Tibial artery (tissue), 4 donors: ENCODE measurements at regions not wholly inside any gene's neighbourhood (a gene's known extent, or its start where the extent isn't known, plus 50 kb on each side); places are given as distances from the start of the nearest gene placed in this dataset.

Source experiments
- DNase-seq, 2 donors: peaks; one replicate each; pipeline ENCODE4 v3.0.0-alpha.2; 2019
- H3K27ac ChIP-seq, 2 donors: fragments of 200-600 bp; sonication (generic) in 1 of 2; 1 replicate in 1 of 2; 2 replicates in 1 of 2; pipeline ENCODE4 v1.5.1; 2018 to 2019; ENCODE audit warnings: mild to moderate bottlenecking in 1 of 2
- H3K27me3 ChIP-seq, 2 donors: fragments of 200-600 bp; sonication (generic) in 1 of 2; one replicate each; pipeline versions ENCODE4 v1.5.1 to v1.6.0; 2016 to 2019
- H3K36me3 ChIP-seq, 3 donors: fragments of 200-600 bp; sonication (generic) in 2 of 3; one replicate each; pipeline ENCODE4 v1.5.1; 2016 to 2019; ENCODE audit warnings: mild to moderate bottlenecking in 2 of 3
- H3K4me1 ChIP-seq, 4 donors: fragments of 200-600 bp; sonication (generic) in 2 of 4; 1 replicate in 3 of 4; 2 replicates in 1 of 4; pipeline ENCODE4 v1.5.1; 2016 to 2019
- H3K4me3 ChIP-seq, 2 donors: fragments of 200-600 bp; sonication (generic) in 1 of 2; 1 replicate in 1 of 2; 2 replicates in 1 of 2; pipeline ENCODE4 v1.5.1; 2018 to 2019; ENCODE audit warnings: mild to moderate bottlenecking in 2 of 2
- H3K9me3 ChIP-seq, 3 donors: fragments of 200-600 bp; sonication (generic) in 1 of 3; one replicate each; pipeline ENCODE4 v1.5.1; 2016 to 2019
- CTCF ChIP-seq, 2 experiments: fragments of 200-600 bp in 1 of 2; fragments of 450-650 bp in 1 of 2; IDR thresholded peaks; one replicate each; pipeline ENCODE4 v1.5.1; 2017 to 2019; ENCODE audit warnings: antibody characterized with exemption in 2 of 2, mild to moderate bottlenecking in 1 of 2, moderate library complexity in 1 of 2
- intact Hi-C: fragments of 100-400 bp; cut with DNase I; formaldehyde crosslinking; loops from one replicate; pipeline ENCODE4 v1.15.0; 2023; ENCODE audit warnings: low total_unique reads

- H3K36me3 ChIP-seq: no peaks in the 10 kb centered on the region
- H3K4me1 ChIP-seq: no peaks in the 10 kb centered on the region
- TF ChIP-seq CTCF (IDR thresholded peaks at IDR 0.05): no peak
- H3K4me3 ChIP-seq: no peak overlapping the region
- no peak for DNase-seq
- H3K9me3 ChIP-seq: no peaks in the 10 kb centered on the region
- H3K27ac ChIP-seq: no peak overlapping the region
- H3K27me3 ChIP-seq: no peaks in the 10 kb centered on the region
- intact Hi-C loops: no loop called here
Observed at GRCh38 chr4:85062466-85062865, 96.0 kb upstream of the WDFY3 start.

- H3K4me3 ChIP-seq: no peak overlapping the region
- H3K9me3 ChIP-seq: no peaks in the 10 kb centered on the region
- no peak overlapping the region for H3K27ac ChIP-seq
- intact Hi-C loops: no loop called here
- TF ChIP-seq CTCF (IDR thresholded peaks at IDR 0.05): no peak
- H3K36me3 ChIP-seq: no peaks in the 10 kb centered on the region
- no peak for DNase-seq
- H3K4me1 ChIP-seq: no peaks in the 10 kb centered on the region
- no peaks in the 10 kb centered on the region for H3K27me3 ChIP-seq
Observed at GRCh38 chr4:85067342-85067741, 100.9 kb upstream of the WDFY3 start.

GRCh38 chr4:85078016-85078415 is 111.5 kb upstream of the WDFY3 start:
- no peaks in the 10 kb centered on the region for H3K4me1 ChIP-seq
- no peaks in the 10 kb centered on the region for H3K36me3 ChIP-seq
- TF ChIP-seq CTCF (IDR thresholded peaks at IDR 0.05): no peak
- intact Hi-C loops: no loop called here
- DNase-seq: no peak
- no peaks in the 10 kb centered on the region for H3K9me3 ChIP-seq
- no peaks in the 10 kb centered on the region for H3K27me3 ChIP-seq
- no peak overlapping the region for H3K4me3 ChIP-seq
- no peak overlapping the region for H3K27ac ChIP-seq

- intact Hi-C loops: loop anchor here (10.0 kb wide), 1 partner anchor 964 kb away; no protein-coding TSS in a partner anchor
- no peak for TF ChIP-seq CTCF (IDR thresholded peaks at IDR 0.05)
- Histone ChIP-seq H3K4me1 (no peaks in the 10 kb centered on the region), H3K36me3 (no peaks in the 10 kb centered on the region), H3K27ac (no peak overlapping the region), H3K9me3 (no peaks in the 10 kb centered on the region), H3K27me3 (no peaks in the 10 kb centered on the region), H3K4me3 (no peak overlapping the region)
- DNase-seq: no peak
Observed at GRCh38 chr4:85081196-85081595, 114.7 kb upstream of the WDFY3 start.

GRCh38 chr4:85084371-85085094 is 118.0 kb upstream of the WDFY3 start:
- TF ChIP-seq CTCF (IDR thresholded peaks at IDR 0.05): peak; percentile 55 to 59
- Histone ChIP-seq H3K9me3 (no peaks in the 10 kb centered on the region), H3K27me3 (no peaks in the 10 kb centered on the region), H3K36me3 (no peaks in the 10 kb centered on the region), H3K27ac (no peak overlapping the region), H3K4me1 (no peaks in the 10 kb centered on the region), H3K4me3 (no peak overlapping the region)
- DNase-seq: peak in 1 of 2 donors; percentile 38
- intact Hi-C loops: loop anchor here (10.0 kb wide), 1 partner anchor 960 kb away; no protein-coding TSS in a partner anchor
